ENCODE measurements at regions not wholly inside any gene's neighbourhood (a gene's known extent, or its start where the extent isn't known, plus 50 kb on each side); places are given as distances from the start of the nearest gene placed in this dataset.
A peak's percentile ranks its signal among the peaks of the same experiment; 100 is the strongest.

DNA sequence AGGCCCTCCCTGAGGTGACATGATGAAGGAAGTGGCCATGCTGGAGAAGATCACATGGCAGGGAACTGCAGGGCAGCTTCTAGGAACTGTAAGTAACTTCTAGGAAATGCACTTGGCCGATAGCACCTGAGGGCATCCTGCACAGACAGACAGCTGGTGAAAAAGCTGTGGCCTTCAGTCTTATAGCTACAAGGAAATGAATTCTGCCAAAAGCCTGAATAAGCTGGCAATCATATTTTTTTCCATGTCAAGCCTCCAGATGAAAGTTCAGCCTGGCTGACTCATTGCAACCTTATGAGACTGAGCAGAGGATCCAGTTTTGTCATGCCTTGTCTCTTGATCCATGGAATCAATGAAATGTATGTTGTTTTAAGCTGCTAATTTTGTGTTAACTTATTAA is 91.1 kb upstream of the CACNA2D1 start:
- H3K4me3 ChIP-seq (ENCODE audit: low read depth, low read length) = no peak overlapping the region
- DNase-seq (ENCODE audit: low read depth) = peak; percentile 59
- TF ChIP-seq, protein P1, sequence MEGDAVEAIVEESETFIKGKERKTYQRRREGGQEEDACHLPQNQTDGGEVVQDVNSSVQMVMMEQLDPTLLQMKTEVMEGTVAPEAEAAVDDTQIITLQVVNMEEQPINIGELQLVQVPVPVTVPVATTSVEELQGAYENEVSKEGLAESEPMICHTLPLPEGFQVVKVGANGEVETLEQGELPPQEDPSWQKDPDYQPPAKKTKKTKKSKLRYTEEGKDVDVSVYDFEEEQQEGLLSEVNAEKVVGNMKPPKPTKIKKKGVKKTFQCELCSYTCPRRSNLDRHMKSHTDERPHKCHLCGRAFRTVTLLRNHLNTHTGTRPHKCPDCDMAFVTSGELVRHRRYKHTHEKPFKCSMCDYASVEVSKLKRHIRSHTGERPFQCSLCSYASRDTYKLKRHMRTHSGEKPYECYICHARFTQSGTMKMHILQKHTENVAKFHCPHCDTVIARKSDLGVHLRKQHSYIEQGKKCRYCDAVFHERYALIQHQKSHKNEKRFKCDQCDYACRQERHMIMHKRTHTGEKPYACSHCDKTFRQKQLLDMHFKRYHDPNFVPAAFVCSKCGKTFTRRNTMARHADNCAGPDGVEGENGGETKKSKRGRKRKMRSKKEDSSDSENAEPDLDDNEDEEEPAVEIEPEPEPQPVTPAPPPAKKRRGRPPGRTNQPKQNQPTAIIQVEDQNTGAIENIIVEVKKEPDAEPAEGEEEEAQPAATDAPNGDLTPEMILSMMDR (IDR thresholded peaks at IDR 0.05; ENCODE audit: insufficient read depth, low read length) = no peak

DNA sequence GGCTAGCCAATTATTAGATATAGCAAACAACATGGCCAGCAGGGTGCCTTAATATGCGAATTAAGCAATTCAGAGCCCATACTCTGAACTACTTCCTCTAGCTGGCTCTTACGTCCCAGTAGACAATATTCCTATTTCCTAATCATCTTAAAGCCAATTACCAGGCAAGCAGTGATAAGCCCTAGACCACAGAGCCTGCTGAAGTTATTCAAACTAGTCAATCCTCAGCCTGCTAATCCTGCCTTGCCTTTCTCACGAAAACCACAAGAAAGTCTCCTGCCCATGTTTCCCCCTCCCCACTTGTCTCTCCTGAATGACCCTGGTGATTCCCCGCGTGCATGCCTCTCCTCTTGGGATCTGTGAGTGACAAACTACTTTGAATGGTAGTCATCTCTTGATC is 86.8 kb upstream of the CACNA2D1 start:
- no peak overlapping the region for H3K4me3 ChIP-seq (ENCODE audit: low read depth, low read length)
- DNase-seq (ENCODE audit: low read depth) = peak; percentile 50
- TF ChIP-seq, protein P1 (IDR thresholded peaks at IDR 0.05; ENCODE audit: insufficient read depth, low read length) = no peak

DNA sequence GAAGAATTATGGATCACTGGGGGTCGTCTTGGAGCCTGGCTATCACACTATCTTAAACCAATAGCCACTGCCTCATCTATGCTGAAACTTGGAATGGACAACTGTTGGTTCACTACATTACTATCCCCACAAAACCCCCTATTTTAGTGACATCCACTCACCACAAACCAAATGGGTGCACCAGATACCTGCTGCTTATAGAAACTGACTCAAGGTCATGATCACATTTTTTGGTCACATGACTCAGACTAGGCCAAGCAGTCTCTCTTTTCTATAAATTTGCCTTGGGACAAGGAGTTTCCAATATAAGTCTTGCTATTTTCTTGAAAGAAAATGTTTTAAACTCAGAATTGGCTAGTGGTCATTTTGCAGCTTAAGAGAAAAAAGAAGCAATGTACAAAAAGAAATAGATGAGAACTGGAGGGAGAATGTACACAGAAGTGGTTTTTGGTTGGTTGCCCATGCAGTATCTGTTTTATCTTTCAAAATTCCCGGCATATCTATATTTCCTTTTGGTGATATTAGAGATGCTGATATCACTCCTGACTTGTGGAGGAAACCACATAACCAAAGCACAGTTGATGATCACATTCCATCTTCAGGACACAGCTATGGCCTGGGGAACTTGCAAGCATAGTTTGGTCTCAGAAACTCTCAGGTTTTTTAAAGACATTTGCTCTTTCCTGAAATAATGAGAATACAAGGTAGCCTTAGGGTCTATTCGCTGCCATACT is 85.2 kb upstream of the CACNA2D1 start:
- DNase-seq (ENCODE audit: low read depth) = peak; percentile 78
- TF ChIP-seq, protein P1 (IDR thresholded peaks at IDR 0.05; ENCODE audit: insufficient read depth, low read length) = no peak

DNA sequence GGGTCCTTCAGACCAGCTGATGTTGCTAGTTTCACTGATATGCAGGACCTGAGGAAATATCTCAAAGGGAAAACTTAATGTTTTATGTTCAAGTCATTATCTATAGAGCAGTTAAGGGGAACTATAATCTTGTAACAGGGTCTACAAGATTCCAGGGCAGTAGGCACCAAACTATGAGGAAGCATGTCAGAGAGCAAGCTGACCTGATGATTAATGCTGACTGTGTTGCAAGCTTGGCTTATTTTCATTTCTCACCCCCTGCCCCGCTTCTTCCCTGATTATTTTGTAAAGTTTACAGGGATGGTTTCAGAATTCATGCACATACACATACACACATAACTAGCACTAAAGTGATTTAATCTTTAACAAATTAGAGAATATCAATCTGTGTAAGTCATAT is 84.3 kb upstream of the CACNA2D1 start:
- no peak overlapping the region for H3K4me3 ChIP-seq (ENCODE audit: low read depth, low read length)
- peak; percentile 61 for DNase-seq (ENCODE audit: low read depth)
- TF ChIP-seq, protein P1 (IDR thresholded peaks at IDR 0.05; ENCODE audit: insufficient read depth, low read length) = no peak

More for the DNA sequence above, 85.2 kb upstream of the CACNA2D1 start:
- H3K4me3 ChIP-seq (ENCODE audit: low read depth, low read length) = no peak overlapping the region

DNA sequence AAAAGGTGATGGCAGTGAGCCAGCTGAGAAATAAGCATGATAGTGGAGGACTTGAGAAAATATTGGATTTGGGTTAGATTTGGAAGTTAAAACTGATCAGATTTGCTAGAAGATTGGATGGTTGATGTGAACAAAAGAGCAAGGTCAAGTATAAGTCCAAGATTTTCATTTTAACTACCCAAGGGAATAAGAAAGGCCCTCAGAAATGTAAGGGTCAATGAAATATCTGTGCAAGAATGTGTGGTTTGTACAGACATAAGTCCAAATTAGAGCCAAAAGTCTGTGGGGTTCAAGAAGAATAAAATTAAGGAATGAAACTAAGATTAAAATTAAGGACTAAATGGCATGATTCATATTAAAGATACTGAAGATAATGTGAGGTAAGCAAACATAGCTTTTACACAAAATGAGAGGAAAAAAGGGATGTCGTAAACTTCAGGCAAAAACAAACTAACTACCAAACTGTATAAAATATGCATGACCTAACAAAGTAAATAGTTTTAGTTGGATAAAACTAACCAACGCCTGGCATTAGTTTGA is 78.4 kb upstream of the CACNA2D1 start:
- TF ChIP-seq, protein P1 (IDR thresholded peaks at IDR 0.05; ENCODE audit: insufficient read depth, low read length) = no peak
- H3K4me3 ChIP-seq (ENCODE audit: low read depth, low read length) = no peak overlapping the region
- peak; percentile 68 for DNase-seq (ENCODE audit: low read depth)

DNA sequence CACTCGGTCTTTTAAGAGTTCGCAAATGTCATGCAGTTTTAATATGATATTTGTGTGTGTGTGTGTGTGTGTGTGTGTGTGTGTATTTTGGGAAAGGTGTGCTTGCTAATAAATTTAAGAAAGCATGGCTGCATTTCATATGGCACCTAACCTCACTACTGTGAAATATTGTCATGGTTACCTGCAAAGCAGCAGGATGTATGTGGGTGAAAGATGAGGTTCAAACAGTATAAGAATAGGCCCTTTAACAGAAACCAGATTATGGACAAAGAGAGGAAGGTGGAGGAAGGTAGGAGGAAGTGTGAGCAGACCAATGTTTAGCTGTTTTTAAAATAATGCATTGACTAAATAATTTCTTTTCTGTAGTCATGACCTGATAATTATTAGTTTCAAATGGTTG is 73.5 kb upstream of the CACNA2D1 start:
- TF ChIP-seq, protein P1 (IDR thresholded peaks at IDR 0.05; ENCODE audit: insufficient read depth, low read length) = no peak
- DNase-seq (ENCODE audit: low read depth) = no peak
- H3K4me3 ChIP-seq (ENCODE audit: low read depth, low read length) = no peak overlapping the region
